NCI-H2196 (cell line): ENCODE measurements at regions not wholly inside any gene's neighbourhood (a gene's known extent, or its start where the extent isn't known, plus 50 kb on each side); places are given as distances from the start of the nearest gene placed in this dataset.

Source experiments
- DNase-seq: peaks from one replicate; lab custom pipeline; 2025; ENCODE audit not compliant: unreplicated experiment; lab: John Stamatoyannopoulos, UW

DNA sequence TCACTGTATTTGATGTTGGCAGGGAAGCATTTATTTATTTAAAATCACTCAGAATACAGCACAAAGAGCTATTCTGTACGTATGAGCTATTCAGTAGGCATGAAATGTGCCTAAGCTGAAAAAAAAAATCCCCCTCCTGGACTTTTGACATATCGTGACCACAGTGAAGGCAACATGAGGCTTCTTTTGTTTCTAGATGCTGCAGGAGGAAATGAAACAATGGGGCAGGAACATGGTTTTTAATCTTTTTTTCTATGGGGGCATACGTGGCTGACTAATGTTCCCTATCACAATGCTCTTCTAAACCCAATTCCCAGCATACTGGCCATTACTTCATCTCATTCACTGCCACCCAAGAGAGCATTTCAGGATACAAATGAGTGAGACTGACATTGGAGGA lies 191.0 kb upstream of the PMFBP1 start:
- DNase-seq = no peak

GRCh38 chr16:72362476-72362875 lies 190.5 kb upstream of the PMFBP1 start:
- no peak for DNase-seq

DNA sequence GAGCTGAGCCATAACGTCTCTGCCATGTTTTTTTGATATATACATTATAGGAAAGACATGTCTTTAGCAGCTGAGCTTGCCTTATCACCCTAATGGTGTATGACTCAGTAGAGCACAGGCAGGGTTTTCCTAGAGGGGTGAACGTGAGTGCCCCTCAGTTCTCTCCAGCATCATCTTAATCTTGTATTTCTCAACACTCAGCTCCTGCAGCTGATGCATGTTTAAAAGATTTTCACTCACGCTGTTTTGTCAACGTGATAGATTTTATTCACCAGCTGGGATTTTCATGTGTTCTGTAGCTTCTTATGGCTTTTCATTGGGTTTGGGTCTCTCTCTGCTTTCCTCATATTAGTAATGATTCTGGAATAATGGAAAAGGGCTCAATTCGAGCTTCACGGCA lies 186.0 kb upstream of the PMFBP1 start:
- DNase-seq = no peak

- DNase-seq = no peak
Observed at GRCh38 chr16:72355561-72355960, 183.6 kb upstream of the PMFBP1 start.

- DNase-seq = no peak
Observed at GRCh38 chr16:72349719-72350118, 177.8 kb upstream of the PMFBP1 start.

- no peak for DNase-seq
Observed at GRCh38 chr16:72332926-72333325, 161.0 kb upstream of the PMFBP1 start.

GRCh38 chr16:72324578-72324977 lies 152.6 kb upstream of the PMFBP1 start:
- DNase-seq = no peak

GRCh38 chr16:72317446-72317845 lies 145.5 kb upstream of the PMFBP1 start:
- no peak for DNase-seq

GRCh38 chr16:72313903-72314302 lies 141.9 kb upstream of the PMFBP1 start:
- no peak for DNase-seq

- DNase-seq = no peak
Observed at GRCh38 chr16:72312828-72313227, 140.9 kb upstream of the PMFBP1 start.

DNA sequence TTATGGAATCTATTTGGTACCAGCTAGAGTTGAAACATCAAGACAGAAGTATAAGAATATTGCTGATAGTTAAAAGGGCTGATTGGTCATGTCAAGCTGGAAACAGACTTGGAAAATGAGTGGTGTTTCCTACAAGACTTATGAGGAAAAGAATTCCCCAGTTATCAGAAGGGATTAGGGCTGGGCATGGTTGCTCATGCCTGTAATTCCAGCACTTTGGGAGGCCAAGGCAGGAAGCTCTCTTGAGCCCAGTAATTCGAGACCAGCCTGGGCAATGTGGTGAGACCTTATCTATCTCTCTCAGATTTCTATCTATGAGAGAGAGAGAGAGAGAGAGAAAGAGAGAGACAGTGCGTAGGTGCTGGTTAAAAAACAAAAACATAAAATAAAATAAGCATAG lies 139.5 kb upstream of the PMFBP1 start:
- DNase-seq = no peak

- no peak for DNase-seq
Observed at GRCh38 chr16:72309001-72309400, 137.0 kb upstream of the PMFBP1 start.

DNA sequence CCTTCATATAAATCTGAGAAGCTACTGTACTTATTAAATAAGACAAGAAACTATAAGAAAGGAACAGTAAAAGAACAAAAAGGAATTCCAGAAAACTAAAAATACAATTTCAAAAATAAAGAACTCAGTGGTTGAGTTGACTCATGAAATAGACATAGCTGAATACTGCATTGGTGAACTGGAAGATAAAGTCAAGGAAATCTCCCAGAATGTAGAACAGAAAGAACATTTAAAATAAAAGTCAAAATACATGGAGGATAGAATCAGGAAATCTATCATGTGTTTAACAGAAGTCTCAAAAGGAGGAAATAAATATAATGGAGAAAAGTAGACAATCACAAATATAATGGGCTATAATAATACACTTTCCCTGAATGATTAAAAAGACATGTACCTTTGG lies 136.4 kb upstream of the PMFBP1 start:
- DNase-seq = no peak

DNA sequence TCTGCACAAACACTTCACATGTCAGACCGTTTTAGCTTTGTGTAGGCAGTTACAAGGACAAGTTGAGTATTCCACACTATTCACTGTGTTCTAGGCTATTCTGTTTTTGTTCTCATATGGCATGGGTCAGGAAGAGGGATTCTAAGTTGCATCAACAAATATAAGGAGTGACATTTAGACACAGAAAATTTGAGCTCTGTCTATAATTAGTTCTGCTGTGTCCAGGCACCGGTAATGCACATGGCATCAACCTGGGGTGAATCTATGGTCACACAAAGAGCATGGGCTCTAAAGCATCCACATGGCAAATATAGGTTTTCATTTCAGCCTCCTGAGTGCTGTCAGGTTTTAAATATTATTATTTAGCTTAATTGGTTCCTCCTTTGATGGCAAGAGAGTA lies 130.4 kb upstream of the PMFBP1 start:
- no peak for DNase-seq

DNA sequence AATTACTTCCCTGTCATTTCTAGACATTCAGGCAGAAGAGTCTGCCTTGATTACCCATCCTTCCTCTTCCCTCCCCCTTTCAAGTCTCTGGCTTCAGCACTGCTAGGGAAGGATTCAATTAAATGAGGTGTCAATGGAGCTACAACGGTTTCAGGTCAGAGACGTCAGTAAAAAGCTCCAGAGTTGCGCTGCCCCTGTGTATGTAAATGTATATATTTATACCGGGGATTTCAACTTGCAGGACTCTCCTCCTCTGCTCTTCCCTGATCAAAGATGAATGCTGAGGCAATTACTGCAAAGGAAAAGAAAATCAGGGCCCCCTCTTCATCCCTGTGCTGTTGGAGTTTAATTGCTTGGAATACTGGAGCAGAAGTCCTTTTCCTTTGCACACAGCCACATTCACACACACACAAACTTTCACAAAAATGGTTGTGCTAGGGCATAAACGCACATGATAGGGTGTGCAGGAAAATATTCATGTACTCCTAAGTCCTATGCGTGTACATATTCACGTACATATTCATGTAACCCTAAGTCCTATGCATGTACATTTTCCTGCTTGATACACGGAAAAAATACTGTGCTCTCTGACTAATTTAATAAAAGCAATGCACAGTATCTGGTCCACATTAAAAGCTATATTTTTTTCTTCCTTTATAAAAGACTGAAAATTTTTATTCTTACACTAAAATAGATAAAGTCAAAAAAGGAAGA lies 129.7 kb upstream of the PMFBP1 start:
- DNase-seq = no peak

DNA sequence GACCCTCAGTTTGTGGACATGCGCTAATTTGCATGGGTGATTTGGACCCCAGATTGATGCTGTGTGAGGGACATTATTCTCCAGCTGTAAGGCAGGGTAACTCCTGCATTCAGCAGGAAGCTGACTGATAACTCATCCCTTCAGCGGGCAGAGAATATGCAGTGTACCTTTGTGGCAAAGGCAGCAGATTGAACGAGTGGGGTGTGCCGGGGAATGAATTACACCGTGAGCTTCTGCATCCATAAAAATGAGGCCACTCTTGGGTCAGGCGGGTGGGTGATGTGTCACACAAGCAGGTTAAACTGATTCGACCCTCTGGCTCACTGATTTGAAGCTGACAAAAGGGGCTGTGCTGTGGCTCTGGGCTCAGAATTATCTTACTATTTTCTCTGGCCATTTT lies 128.9 kb upstream of the PMFBP1 start:
- DNase-seq = no peak

DNA sequence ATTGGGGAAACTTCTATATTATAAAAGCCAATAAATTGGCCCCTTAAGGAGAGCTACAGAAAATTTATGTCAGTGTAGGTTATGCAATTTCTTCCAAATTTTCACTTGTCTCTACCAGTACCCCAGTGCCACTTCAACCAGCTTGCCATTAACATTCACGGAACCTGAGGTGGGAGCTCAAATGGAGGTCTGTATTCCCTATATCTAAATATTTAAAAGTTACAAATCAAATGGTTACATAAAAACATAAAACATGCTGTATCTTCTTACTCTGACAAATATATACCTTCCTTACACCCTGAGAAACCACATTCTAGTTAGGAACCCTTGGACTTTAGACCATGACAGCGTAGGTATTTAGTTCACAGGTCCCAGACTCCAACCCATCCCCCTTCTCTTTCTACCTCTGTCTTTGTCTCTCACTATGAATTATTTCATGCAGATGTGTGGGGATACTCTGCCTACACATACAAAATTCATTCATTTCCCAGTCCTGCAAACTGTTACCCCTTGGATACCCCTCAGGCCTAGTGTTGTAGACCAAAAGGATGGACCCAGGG lies 127.8 kb upstream of the PMFBP1 start:
- DNase-seq = no peak

DNA sequence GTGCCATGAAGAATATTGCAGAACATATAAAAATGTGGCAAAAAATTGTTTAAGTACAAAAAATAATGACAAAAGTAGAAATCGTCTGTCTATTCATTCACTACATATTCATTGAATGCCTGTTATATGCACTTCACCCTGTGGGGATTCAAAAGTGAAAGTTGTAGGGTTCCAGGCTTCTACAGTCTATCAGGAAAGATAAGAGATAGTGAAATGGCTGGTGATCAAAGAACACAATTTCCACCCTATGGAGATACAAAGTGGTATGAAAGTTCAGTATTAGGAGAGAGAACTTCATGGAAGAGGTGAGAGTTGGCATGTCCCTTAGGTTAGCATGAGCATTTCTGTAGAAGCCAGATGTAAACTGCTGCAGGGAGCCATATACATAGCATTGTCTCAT lies 127.0 kb upstream of the PMFBP1 start:
- no peak for DNase-seq

DNA sequence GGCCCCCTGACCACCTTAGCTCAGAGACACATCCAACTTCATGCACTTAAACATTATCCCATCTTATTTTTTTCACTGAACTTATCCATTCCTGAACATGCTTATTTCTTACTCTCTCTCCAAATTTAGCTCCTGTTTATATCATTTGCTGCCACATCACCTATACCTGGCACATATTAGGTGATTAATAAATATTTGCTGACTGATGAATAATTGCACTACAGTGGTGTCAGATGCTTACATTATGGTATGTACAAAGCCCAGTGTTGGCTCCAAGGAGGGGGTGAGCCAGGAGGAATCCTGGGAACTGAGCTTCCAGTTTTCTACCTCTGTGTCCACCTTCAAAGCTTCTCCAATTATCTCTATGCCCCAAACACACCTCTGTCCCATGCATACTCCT lies 124.0 kb upstream of the PMFBP1 start:
- no peak for DNase-seq

GRCh38 chr16:72291531-72291981 lies 119.6 kb upstream of the PMFBP1 start:
- no peak for DNase-seq

GRCh38 chr16:72291121-72291520 lies 119.2 kb upstream of the PMFBP1 start:
- DNase-seq = no peak

DNA sequence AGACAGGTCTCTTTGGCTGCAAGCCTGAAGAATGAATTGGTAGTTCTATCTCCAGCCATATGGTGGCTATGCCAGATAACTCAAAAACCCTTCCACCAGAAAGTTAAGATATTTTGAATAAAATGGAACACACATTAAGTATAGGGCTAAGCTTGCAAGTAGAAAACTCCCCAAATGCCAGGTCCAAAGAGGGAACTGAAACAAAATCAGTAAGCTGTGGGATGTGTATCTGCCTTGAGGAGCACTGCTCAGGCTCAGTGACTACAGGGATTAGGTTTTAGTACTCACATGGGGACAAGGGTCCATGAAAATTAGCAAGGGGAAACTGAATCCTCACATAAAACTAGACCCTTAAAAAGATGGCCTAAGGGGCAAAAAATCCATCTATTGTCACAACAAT lies 115.7 kb upstream of the PMFBP1 start:
- DNase-seq = no peak
